Tibial artery (tissue), 4 donors: ENCODE measurements at regions not wholly inside any gene's neighbourhood (a gene's known extent, or its start where the extent isn't known, plus 50 kb on each side); places are given as distances from the start of the nearest gene placed in this dataset.

Experiments
- DNase-seq, 2 donors: peaks; one replicate each; pipeline ENCODE4 v3.0.0-alpha.2; 2019
- H3K27ac ChIP-seq, 2 donors: fragments of 200-600 bp; sonication (generic) in 1 of 2; 1 replicate in 1 of 2; 2 replicates in 1 of 2; pipeline ENCODE4 v1.5.1; 2018 to 2019; ENCODE audit warnings: mild to moderate bottlenecking in 1 of 2
- H3K27me3 ChIP-seq, 2 donors: fragments of 200-600 bp; sonication (generic) in 1 of 2; one replicate each; pipeline versions ENCODE4 v1.5.1 to v1.6.0; 2016 to 2019
- H3K36me3 ChIP-seq, 3 donors: fragments of 200-600 bp; sonication (generic) in 2 of 3; one replicate each; pipeline ENCODE4 v1.5.1; 2016 to 2019; ENCODE audit warnings: mild to moderate bottlenecking in 2 of 3
- H3K4me1 ChIP-seq, 4 donors: fragments of 200-600 bp; sonication (generic) in 2 of 4; 1 replicate in 3 of 4; 2 replicates in 1 of 4; pipeline ENCODE4 v1.5.1; 2016 to 2019
- H3K4me3 ChIP-seq, 2 donors: fragments of 200-600 bp; sonication (generic) in 1 of 2; 1 replicate in 1 of 2; 2 replicates in 1 of 2; pipeline ENCODE4 v1.5.1; 2018 to 2019; ENCODE audit warnings: mild to moderate bottlenecking in 2 of 2
- H3K9me3 ChIP-seq, 3 donors: fragments of 200-600 bp; sonication (generic) in 1 of 3; one replicate each; pipeline ENCODE4 v1.5.1; 2016 to 2019
- intact Hi-C: fragments of 100-400 bp; cut with DNase I; formaldehyde crosslinking; loops from one replicate; pipeline ENCODE4 v1.15.0; 2023; ENCODE audit warnings: low total_unique reads
- TF ChIP-seq, protein P1 (sequence below), 2 experiments: fragments of 200-600 bp in 1 of 2; fragments of 450-650 bp in 1 of 2; IDR thresholded peaks; one replicate each; pipeline ENCODE4 v1.5.1; 2017 to 2019; ENCODE audit warnings: antibody characterized with exemption in 2 of 2, mild to moderate bottlenecking in 1 of 2, moderate library complexity in 1 of 2

DNA sequence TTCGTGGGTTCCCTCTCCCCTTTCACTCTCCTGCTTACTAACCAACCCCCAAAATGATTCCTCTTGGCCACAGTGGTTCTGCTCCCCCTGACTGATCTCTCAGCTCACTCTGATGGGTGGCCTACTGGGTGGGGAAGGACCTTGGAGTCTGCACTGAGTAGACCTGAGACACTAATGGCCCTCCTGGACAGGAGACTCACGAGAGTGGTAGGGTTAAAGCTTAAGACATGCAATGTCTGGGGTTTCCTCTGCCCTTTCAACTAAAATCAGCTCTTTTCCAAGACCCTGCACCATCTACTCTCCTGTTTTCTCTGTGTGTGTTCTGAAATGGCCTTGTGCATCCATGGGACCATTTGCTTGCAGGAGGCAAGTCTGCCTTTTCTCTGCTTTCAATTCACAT, 631.4 kb downstream of the ACTR3B start:
- intact Hi-C loops, result no loop called here
- H3K4me1 ChIP-seq, result no peaks in the 10 kb centered on the region
- no peak overlapping the region for H3K4me3 ChIP-seq
- H3K9me3 ChIP-seq, result no peaks in the 10 kb centered on the region
- DNase-seq, result no peak
- TF ChIP-seq, protein P1, sequence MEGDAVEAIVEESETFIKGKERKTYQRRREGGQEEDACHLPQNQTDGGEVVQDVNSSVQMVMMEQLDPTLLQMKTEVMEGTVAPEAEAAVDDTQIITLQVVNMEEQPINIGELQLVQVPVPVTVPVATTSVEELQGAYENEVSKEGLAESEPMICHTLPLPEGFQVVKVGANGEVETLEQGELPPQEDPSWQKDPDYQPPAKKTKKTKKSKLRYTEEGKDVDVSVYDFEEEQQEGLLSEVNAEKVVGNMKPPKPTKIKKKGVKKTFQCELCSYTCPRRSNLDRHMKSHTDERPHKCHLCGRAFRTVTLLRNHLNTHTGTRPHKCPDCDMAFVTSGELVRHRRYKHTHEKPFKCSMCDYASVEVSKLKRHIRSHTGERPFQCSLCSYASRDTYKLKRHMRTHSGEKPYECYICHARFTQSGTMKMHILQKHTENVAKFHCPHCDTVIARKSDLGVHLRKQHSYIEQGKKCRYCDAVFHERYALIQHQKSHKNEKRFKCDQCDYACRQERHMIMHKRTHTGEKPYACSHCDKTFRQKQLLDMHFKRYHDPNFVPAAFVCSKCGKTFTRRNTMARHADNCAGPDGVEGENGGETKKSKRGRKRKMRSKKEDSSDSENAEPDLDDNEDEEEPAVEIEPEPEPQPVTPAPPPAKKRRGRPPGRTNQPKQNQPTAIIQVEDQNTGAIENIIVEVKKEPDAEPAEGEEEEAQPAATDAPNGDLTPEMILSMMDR (IDR thresholded peaks at IDR 0.05), result no peak
- no peaks in the 10 kb centered on the region for H3K36me3 ChIP-seq
- no peak overlapping the region for H3K27ac ChIP-seq
- H3K27me3 ChIP-seq, result no peaks in the 10 kb centered on the region

DNA sequence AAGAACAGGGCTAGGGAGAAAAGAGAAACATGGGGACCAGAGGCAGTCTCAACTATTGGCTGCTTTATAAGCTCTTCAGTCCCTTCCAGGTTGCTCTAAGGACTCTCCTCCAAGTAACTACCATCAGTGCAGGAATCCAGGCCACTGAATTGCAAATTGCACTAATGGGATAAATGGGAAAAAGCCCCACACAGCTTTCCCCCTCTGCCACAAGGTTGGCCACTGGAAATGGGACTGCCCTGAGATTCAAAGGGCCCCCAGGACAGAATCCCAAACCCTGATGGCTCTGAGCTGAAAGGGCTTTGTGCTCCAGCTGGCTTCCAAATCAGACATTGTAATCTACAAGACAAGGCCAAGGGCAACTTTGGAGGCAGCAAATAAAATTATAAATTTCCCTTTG, 633.2 kb downstream of the ACTR3B start:
- no peaks in the 10 kb centered on the region for H3K9me3 ChIP-seq
- no peak overlapping the region for H3K4me3 ChIP-seq
- no peaks in the 10 kb centered on the region for H3K27me3 ChIP-seq
- no peak overlapping the region for H3K27ac ChIP-seq
- DNase-seq, result no peak
- no peaks in the 10 kb centered on the region for H3K4me1 ChIP-seq
- no peaks in the 10 kb centered on the region for H3K36me3 ChIP-seq
- intact Hi-C loops, result no loop called here
- TF ChIP-seq, protein P1 (IDR thresholded peaks at IDR 0.05), result no peak

DNA sequence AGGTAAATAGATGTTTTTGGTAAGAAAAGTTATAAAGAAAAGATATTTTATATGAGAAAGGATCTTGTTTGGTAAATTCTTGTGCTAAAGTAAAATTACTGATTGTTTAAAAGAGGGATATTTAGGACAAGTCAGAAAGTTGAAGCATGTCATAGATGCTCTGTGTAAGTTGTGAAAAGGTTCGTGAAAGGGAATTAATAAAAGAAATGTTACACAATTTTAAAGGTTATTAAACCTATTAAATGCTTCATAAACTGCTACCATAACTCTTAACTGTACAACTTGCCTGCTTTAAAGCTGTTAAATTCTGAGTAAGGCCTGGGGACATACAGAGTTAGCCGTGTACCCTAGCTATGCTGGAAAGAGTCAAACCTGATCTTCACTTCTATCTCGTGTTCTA, 634.1 kb downstream of the ACTR3B start:
- H3K9me3 ChIP-seq, result no peaks in the 10 kb centered on the region
- H3K4me1 ChIP-seq, result no peaks in the 10 kb centered on the region
- H3K27me3 ChIP-seq, result no peaks in the 10 kb centered on the region
- intact Hi-C loops, result no loop called here
- H3K27ac ChIP-seq, result no peak overlapping the region
- H3K4me3 ChIP-seq, result no peak overlapping the region
- DNase-seq, result no peak
- TF ChIP-seq, protein P1 (IDR thresholded peaks at IDR 0.05), result no peak
- H3K36me3 ChIP-seq, result no peaks in the 10 kb centered on the region

DNA sequence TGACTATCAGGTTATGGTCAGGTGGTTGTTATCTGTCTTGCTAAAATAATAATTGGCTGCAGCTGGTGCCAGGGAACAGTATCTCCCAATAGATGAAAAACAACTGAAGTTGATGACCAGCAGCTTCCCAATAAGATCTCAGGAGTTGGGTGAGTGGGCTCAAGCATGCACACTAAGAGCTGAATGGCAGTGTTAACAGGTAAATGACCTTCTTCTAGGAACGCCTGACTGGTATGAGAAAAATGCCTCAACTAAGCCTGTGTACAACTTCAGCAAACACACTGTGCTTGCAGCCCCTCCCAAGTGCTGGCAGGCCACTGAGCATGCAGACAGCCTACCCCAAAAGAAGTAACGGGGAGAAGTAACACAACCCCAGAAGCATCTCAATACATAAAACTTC, 636.9 kb downstream of the ACTR3B start:
- no peak for DNase-seq
- TF ChIP-seq, protein P1 (IDR thresholded peaks at IDR 0.05), result no peak
- no peak overlapping the region for H3K4me3 ChIP-seq
- H3K27ac ChIP-seq, result no peak overlapping the region
- intact Hi-C loops, result no loop called here
- H3K27me3 ChIP-seq, result no peaks in the 10 kb centered on the region
- no peaks in the 10 kb centered on the region for H3K36me3 ChIP-seq
- H3K4me1 ChIP-seq, result no peaks in the 10 kb centered on the region
- H3K9me3 ChIP-seq, result no peaks in the 10 kb centered on the region

DNA sequence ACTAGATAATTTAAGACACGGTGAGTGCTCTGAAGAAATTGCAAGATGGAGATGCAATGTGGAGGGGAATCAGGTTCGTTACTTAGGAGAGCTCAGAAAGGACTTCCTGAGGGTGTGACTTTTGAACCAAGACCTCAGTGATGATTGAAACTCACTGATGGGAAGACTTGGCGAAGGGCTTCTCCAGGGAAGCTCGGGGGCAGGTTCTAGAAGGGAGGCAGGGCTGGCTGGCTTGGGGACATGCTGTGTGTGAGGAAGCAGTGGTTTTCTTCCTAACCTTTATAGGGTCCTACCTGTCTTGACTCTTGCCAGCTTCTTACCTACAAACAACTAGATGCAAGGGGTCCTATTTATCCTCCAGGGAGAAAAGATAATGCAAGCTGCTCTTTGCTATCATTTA, 637.9 kb downstream of the ACTR3B start:
- TF ChIP-seq, protein P1 (IDR thresholded peaks at IDR 0.05), result no peak
- no peaks in the 10 kb centered on the region for H3K9me3 ChIP-seq
- no peak for DNase-seq
- H3K27me3 ChIP-seq, result no peaks in the 10 kb centered on the region
- H3K36me3 ChIP-seq, result no peaks in the 10 kb centered on the region
- H3K27ac ChIP-seq, result no peak overlapping the region
- no peak overlapping the region for H3K4me3 ChIP-seq
- intact Hi-C loops, result no loop called here
- H3K4me1 ChIP-seq, result no peaks in the 10 kb centered on the region

DNA sequence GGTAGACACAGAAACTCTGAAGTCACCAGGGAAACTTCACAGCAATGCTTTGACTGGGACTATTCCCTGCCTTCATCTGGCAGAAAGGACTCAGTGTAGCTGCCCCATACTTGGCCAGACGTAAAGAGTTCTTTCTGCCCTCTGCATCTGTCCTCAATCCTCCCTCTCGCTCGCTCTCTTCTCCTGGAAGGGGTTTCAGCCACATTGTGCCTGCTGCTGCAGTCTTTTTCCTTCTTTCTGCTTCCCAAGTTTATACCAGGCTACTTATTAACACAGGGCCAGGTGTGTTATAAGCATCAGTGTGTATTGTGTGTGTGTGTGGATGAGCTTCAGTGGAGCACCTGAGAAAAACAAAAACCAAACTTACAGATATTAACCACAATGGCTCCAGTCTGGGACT, 638.4 kb downstream of the ACTR3B start:
- H3K27me3 ChIP-seq, result no peaks in the 10 kb centered on the region
- TF ChIP-seq, protein P1 (IDR thresholded peaks at IDR 0.05), result no peak
- H3K4me1 ChIP-seq, result no peaks in the 10 kb centered on the region
- no peak overlapping the region for H3K27ac ChIP-seq
- no peaks in the 10 kb centered on the region for H3K9me3 ChIP-seq
- H3K4me3 ChIP-seq, result no peak overlapping the region
- H3K36me3 ChIP-seq, result no peaks in the 10 kb centered on the region
- no peak for DNase-seq
- intact Hi-C loops, result no loop called here
